Pancreas (tissue), 10 donors: ENCODE measurements at regions not wholly inside any gene's neighbourhood (a gene's known extent, or its start where the extent isn't known, plus 50 kb on each side); places are given as distances from the start of the nearest gene placed in this dataset.

Experiments
- ATAC-seq, 4 donors: fragments of 200-7000 bp; cut with Tn5 transposase; one replicate each; pipeline versions ENCODE4 v1.8.0 to v1.9.1; 2020; ENCODE audit warnings: mild to moderate bottlenecking in 4 of 4, moderate library complexity in 4 of 4
- DNase-seq, 6 donors: peaks; one replicate each; pipeline ENCODE4 v3.0.0-alpha.2; 2020
- FAIRE-seq: peaks from 2 replicates; lab custom pipeline; 2012; peaks lifted over from hg19 to GRCh38; lab: Jason Lieb, UNC
- H3K27ac ChIP-seq, 4 donors: fragments of 200-600 bp; sonication (generic); 1 replicate in 3 of 4; 2 replicates in 1 of 4; pipeline versions ENCODE4 v1.5.0 to v1.8.0; 2020
- H3K27me3 ChIP-seq, 4 donors: fragments of 200-600 bp; one replicate each; pipeline ENCODE4 v1.8.0; 2021
- H3K36me3 ChIP-seq, 3 donors: fragments of 200-600 bp; sonication (generic) in 1 of 3; one replicate each; pipeline versions ENCODE4 v1.5.0 to v1.8.0; 2020 to 2021
- H3K4me1 ChIP-seq, 3 donors: fragments of 200-600 bp; one replicate each; pipeline ENCODE4 v1.8.0; 2021
- H3K4me3 ChIP-seq, 4 donors: fragments of 200-600 bp; sonication (generic) in 2 of 4; one replicate each; pipeline versions ENCODE4 v1.5.0 to v1.8.0; 2020 to 2021
- H3K9me3 ChIP-seq, 4 donors: fragments of 200-600 bp; one replicate each; pipeline ENCODE4 v1.8.0; 2021
- WGBS, 2 donors: extraction: QIAGEN DNeasy Blood & Tissue Kit; methylation state at CpG; one replicate each; pipeline ENCODE4 v1.1.7; 2013; 5-methylcytosine and 5-hydroxymethylcytosine counted together
- intact Hi-C, 3 donors: fragments of 100-400 bp; cut with DNase I; formaldehyde crosslinking; loops; one replicate each; pipeline versions ENCODE4 v1.11.1 to v1.14.2; 2022
- TF ChIP-seq, protein P1 (sequence below), 4 donors: fragments of 200-600 bp; sonication (generic) in 3 of 4; IDR thresholded peaks; one replicate each; pipeline versions ENCODE4 v1.5.0 to v1.8.0; 2021; ENCODE audit warnings: antibody characterized with exemption in 4 of 4
- donor health status: healthy with polysubstance abuse.
- donor health status: DM: no; HTN: no; CAD: no; lungs with moderate emphysema.
- donor health status: DM: no; HTN: no; CAD: no.
- donor health status: control.
- donor health status: control.
- donor health status: Bipolar disorder and iron deficiency.
- donor health status: DM: yes; HTN: yes; CAD: no.
- donor health status: DM: no; HTN: no; CAD: no.
- donor health status: DM: no; HTN: no; CAD: no.
- donor health status: DM: yes; HTN: yes; CAD: no.

DNA sequence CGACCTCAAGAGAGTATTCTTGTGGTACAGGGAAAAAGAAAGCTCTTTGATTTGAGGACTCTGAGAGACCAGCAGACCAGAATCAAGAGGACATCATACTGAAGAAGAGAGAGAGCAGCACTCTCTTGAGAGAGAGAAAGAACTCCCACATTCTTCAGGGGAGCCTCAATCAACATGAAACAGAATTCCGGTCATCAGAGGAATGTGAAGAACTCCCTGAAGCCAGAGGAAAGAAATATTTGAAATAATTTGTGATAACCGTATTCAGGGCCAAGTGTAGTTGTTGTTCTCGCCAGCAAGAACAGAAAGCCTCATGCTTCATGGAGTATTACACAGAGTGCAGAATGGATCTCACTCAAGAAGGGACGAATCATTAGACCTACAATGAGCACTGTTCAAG lies 363.8 kb upstream of the TMEM132C start:
- FAIRE-seq: no peak
- intact Hi-C loops: no loop called here
- DNase-seq: no peak
- no peak overlapping the region for H3K4me3 ChIP-seq
- H3K4me1 ChIP-seq: no peaks in the 10 kb centered on the region
- H3K27me3 ChIP-seq: no peaks in the 10 kb centered on the region
- H3K36me3 ChIP-seq: no peaks in the 10 kb centered on the region
- no peaks in the 10 kb centered on the region for H3K9me3 ChIP-seq
- 22 to 31% methylated on average over 5 of the region's 5 CpGs for WGBS, 2 donors
- TF ChIP-seq, protein P1, sequence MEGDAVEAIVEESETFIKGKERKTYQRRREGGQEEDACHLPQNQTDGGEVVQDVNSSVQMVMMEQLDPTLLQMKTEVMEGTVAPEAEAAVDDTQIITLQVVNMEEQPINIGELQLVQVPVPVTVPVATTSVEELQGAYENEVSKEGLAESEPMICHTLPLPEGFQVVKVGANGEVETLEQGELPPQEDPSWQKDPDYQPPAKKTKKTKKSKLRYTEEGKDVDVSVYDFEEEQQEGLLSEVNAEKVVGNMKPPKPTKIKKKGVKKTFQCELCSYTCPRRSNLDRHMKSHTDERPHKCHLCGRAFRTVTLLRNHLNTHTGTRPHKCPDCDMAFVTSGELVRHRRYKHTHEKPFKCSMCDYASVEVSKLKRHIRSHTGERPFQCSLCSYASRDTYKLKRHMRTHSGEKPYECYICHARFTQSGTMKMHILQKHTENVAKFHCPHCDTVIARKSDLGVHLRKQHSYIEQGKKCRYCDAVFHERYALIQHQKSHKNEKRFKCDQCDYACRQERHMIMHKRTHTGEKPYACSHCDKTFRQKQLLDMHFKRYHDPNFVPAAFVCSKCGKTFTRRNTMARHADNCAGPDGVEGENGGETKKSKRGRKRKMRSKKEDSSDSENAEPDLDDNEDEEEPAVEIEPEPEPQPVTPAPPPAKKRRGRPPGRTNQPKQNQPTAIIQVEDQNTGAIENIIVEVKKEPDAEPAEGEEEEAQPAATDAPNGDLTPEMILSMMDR (IDR thresholded peaks at IDR 0.05): no peak
- no peak overlapping the region for H3K27ac ChIP-seq
- no peak for ATAC-seq

- no peak for FAIRE-seq
- DNase-seq: no peak
- H3K4me3 ChIP-seq: no peak overlapping the region
- intact Hi-C loops: no loop called here
- no peaks in the 10 kb centered on the region for H3K9me3 ChIP-seq
- TF ChIP-seq, protein P1 (IDR thresholded peaks at IDR 0.05): no peak
- H3K4me1 ChIP-seq: no peaks in the 10 kb centered on the region
- ATAC-seq: no peak
- 59 to 72% methylated on average over 2 of the region's 2 CpGs for WGBS, 2 donors
- no peak overlapping the region for H3K27ac ChIP-seq
- H3K27me3 ChIP-seq: no peaks in the 10 kb centered on the region
- no peaks in the 10 kb centered on the region for H3K36me3 ChIP-seq
Observed at GRCh38 chr12:127909041-127909440, 357.9 kb upstream of the TMEM132C start.

- Histone ChIP-seq H3K4me1 (no peaks in the 10 kb centered on the region), H3K36me3 (no peaks in the 10 kb centered on the region), H3K4me3 (no peak overlapping the region), H3K9me3 (no peaks in the 10 kb centered on the region), H3K27ac (no peak overlapping the region), H3K27me3 (no peaks in the 10 kb centered on the region)
- whole genome bisulfite sequencing, 2 donors: 69 to 73% methylated on average over 5 of the region's 5 CpGs
- ATAC-seq (no peak), FAIRE-seq (no peak), DNase-seq (no peak)
- TF ChIP-seq, protein P1 (IDR thresholded peaks at IDR 0.05): no peak
- intact Hi-C loops: no loop called here
Observed at GRCh38 chr12:127911291-127911690, 355.7 kb upstream of the TMEM132C start.

DNA sequence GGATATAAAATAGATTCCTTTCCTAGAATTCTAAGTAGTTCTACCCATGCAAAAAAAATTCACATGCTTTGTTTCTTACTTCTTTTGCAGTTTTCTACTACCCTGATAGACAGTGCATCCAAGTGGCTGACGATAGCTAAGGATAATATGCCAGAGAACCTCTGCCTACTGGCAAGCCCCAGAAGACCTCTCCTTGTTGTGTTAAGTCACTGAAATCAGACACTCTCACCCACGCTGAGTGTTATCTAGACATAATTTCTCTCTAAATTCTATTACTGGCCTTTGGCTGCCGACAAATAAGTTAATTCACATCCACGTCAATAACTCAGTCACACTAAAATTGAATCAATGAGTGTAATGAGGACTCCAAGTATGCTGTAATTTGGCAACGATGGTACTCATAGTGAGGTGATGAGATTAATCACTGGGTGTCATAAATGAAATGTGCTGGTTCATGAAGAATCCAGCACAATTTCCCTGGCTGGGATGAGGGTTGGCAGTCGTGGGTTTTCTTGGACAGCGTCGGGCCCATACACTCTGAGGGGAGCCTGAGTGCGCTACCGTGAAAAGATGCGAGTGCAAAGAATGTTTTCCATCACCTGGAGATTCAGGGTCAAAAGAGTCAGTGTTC lies 354.8 kb upstream of the TMEM132C start:
- intact Hi-C loops: no loop called here
- Histone ChIP-seq H3K4me3 (no peak overlapping the region), H3K27ac (no peak overlapping the region), H3K9me3 (no peaks in the 10 kb centered on the region), H3K36me3 (no peaks in the 10 kb centered on the region), H3K27me3 (no peaks in the 10 kb centered on the region), H3K4me1 (no peaks in the 10 kb centered on the region)
- no peak for ATAC-seq
- TF ChIP-seq, protein P1 (IDR thresholded peaks at IDR 0.05): no peak
- no peak for FAIRE-seq
- no peak for DNase-seq
- 71 to 75% methylated on average over 11 of the region's 11 CpGs for WGBS, 2 donors

- FAIRE-seq: peak; percentile 17
- intact Hi-C loops: no loop called here
- TF ChIP-seq, protein P1 (IDR thresholded peaks at IDR 0.05): no peak
Observed at GRCh38 chr12:127923501-127923900, 343.5 kb upstream of the TMEM132C start.

More at GRCh38 chr12:127923501-127923900, 343.5 kb upstream of the TMEM132C start:
- H3K36me3 ChIP-seq: no peaks in the 10 kb centered on the region
- WGBS, 2 donors: 83% methylated on average over 6 of the region's 6 CpGs
- no peaks in the 10 kb centered on the region for H3K27me3 ChIP-seq
- no peak overlapping the region for H3K4me3 ChIP-seq
- ATAC-seq (no peak), DNase-seq (no peak)
- no peaks in the 10 kb centered on the region for H3K9me3 ChIP-seq
- H3K27ac ChIP-seq: no peak overlapping the region
- H3K4me1 ChIP-seq: no peaks in the 10 kb centered on the region
